HG03457 (cell line): ENCODE measurements at regions not wholly inside any gene's neighbourhood (a gene's known extent, or its start where the extent isn't known, plus 50 kb on each side); places are given as distances from the start of the nearest gene placed in this dataset.
A peak's percentile ranks its signal among the peaks of the same experiment; 100 is the strongest.

Experiments
- ATAC-seq: cut with Tn5 transposase; IDR thresholded peaks from one replicate; pipeline ENCODE4 v1.9.1; 2021; ENCODE audit warnings: moderate number of reproducible peaks; ENCODE audit not compliant: unreplicated experiment

DNA sequence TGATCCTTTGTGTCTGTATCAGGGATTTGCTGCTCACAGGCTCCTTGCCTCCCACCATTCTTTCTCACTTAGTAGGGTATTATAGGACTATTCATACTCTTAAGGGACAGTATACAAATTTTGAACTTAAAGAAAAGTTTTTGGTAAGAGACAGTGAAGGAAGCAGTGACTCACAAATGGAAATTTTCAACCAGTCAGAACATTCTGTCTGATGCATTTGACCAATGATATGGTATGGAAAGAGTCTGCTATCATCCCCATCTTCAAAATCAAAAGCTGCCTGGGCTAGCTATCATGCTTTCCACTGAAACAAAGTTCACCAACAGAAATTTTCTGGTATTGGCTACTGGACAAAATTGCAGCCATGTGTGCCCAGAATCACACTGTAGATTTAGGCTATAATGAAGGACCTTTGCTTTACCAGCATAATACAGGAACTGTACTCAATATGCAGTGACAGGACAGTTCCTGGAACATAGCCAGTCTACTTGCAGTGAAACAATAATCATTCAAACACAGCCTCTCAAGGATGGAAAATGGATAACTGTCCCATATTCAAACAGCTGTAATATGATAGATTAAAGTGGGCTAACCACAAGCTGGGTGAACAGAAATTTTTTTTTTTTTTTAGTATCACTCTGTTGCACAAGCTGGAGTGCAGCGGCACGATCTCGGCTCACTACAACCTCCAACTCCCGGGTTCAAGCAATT, 109.0 kb upstream of the ACSL4 start:
- no peak for ATAC-seq

DNA sequence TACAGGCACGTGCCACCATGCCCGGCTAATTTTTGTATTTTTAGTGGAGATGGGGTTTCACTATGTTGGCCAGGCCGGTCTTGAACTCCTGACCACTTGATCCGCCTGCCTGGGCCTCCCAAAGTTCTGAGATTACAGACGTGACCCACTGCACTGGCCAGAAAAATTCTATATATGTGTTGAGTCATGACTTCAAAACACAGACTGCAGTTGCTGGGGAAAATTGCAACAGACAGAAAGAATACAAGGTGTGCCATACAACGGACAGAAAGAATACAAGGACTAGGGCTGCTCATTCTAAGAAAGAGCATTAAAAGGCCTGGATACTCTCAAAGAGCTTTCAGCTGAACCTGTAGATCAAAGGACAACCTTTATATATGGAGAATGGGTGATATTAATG, 109.6 kb upstream of the ACSL4 start:
- ATAC-seq = no peak

DNA sequence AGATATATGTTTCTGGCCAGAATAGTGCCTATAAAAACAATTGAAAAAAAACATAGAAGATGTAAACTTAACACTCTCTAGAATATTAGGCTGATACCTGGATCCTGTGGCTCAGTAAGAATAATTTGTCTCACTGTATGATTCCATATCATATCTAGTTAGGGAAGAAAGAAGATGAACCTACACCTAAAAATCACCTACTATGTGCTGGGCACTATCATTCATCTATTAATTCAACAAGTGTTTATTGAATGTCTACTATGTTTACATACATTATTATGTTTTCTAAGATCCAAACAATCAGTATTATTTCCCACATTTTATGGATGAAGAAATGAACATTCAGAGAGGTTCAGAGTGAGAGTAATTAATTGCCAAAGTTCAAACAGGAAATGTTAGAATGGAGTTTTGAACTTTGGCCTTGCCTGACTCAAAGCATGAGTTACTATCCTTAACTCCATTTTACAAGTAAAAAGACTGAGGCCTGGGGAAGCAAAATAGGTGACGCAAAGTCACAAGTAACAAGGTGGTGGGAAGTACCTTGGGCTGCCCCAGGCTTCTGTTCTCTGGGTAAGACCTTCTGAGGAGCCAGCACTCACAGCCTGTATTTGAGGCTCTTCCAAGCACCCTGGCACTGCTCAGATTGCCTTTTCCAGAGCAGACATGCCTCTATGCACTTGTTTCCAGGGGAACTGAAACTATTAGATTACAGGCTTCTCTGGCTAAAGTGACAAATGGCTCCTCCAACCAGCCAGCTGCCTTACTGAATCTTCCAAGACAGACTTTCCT, 111.1 kb upstream of the ACSL4 start:
- peak; percentile 47 for ATAC-seq

DNA sequence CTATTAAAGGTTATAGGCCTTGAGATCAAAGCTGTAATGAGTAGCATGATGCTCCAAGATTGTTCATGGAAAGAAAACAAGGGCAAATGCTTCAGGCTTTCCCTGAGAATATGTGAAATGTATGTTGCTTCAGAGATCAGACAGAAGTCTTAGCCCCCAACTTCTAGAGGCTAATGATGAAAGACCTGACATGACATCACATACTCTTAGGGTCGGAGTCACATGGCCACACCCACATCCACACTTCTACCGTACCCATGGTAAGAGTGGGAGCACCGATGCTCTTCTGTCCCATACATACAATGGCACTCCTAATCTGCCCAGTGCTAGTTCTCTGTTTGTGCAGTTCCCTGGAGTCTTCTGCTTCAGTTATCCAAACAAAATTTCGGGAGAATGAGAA, 111.9 kb upstream of the ACSL4 start:
- ATAC-seq = no peak

DNA sequence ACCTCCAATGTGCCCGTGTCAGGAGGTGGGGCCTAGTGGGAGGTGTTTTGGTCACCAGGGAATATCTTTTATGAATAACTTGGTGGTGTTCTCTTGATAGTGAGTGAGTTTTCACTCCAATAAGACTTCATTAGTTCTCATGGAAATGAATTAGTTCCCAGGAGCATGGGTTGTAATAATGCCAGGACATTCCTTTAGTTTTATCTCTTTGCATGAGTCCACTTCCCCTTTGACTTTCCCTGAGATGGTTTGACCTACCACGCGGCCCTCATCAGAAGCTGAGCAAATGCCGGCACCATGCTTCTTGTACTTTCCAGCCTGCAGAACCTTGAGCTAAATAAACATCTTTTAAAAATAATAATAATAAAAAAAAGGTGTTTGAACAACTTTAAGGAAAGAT, 112.9 kb upstream of the ACSL4 start:
- ATAC-seq = no peak

DNA sequence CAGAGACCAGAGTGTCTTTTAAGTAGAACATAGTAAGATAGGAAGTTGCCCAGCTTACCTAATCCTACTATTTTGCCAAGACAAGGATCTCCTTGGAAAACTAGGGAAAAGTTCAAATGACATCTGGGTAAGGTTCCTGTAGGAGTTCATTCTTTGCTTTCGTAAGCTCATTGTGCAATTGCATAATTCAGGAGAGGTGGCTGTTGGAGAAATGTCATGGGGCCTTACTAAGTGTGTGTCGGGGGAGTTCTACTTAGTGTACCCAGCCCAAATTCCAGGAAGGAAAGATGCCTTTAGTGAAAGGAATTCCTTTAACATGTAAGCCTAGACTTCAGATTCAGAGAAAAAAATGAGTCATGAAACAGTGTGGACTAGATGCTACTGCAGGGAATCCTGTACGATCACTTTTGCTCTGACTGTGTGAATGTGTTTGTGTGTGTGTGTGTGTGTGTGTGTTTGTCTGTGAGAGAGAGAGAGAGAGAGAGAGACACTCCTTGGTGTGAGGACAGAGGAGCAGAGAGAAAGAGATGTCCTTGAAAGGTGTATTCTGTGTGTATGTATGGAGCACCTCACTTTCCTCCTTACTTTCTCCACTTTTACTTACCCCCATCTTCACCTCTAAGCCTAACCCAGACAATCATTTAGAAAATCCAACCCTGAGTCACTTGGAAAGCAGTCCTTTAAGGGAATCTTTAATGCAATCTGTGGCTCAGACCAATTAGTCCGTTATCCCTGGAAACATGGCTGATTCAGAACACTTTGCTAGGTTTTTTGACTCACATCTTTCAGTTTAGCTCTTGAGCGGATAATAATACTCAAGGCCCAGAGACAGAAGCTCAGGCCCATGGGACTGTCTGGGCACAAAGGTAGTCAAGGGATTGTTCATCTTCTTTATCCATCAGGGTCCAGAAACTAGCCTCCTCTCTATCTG, 114.5 kb upstream of the ACSL4 start:
- ATAC-seq = no peak

DNA sequence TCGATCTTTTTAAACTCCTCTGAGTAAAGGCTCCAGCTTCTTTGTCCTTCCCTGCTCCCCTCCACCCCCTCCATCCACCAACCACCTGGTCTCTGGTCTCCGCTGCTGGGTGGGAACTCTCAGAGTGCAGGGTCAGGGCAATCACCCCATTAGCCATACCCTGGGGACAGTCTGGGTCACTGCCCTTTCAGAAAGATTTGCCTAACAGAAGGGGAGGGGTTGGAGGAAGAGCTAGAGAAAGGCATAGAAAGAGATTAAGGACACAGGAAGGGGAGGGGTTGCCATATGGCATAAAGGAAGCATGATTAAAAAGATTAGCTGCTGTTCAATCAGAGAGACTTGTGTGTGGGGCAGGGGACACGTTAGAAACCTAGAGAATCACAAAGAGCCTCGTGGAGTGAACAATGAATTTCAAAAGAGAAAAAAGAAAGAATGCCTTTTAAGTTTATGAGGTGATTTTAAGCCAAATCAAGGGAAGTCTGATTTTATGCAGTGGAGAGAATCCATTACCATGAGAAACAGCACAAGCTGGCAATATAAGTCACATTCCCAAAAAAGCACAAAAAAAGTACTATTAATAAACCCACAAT, 115.5 kb upstream of the ACSL4 start:
- peak; percentile 75 for ATAC-seq

DNA sequence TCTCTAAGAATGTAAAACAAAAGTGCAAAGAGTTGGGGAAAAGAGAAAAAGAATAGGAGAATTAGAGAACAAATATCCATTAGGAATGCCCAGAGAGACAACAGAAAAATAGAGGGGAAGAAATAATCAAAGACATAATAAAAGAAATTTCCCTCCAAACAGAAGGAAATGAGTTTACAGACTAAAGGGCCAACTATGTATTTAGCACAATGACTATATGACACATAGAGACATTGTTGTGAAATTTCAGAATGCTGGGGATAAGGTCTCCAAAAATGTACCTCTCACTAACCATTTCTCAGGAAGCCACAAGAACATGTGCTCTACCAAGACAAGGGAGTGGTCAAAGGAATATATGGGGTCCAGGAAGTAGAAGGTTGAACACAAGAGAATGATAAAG, 121.0 kb upstream of the ACSL4 start:
- no peak for ATAC-seq

DNA sequence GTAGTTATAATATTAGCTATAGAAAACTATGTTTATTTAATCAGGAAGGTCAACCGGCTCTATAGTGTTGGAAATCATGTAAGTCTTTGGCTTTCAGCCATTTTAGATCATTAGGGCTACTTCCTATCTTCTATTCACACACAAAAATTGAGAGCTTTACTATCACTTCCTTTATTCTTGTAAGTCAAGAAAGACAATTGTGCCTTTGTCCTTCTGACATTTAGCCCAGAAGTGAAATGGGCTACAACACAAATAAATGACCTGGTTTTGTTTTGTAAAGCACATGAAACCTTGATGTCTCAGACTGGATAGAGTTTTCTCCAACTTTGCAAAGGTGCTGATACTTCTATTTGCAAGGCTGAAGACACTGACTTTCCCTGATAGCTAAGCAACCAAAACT, 122.4 kb upstream of the ACSL4 start:
- ATAC-seq = no peak

DNA sequence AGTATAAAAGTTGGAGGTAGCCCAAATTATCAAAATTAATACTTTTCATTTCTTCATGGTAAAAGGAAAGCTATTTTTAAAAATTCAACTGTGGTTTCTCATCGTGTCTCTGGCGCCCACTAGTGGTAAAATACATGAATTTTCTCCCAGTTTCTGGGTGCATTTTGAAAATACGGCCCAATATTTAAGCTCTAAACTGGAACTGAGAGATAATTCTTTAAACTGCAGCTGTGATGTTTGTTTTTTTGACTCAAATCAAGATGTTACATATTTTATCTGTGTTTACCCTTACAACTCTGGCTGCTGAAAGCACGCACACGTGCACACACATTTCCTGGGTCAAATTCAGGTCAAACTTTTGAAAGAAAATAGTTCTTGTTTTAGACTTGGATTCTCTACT, 123.9 kb upstream of the ACSL4 start:
- no peak for ATAC-seq

DNA sequence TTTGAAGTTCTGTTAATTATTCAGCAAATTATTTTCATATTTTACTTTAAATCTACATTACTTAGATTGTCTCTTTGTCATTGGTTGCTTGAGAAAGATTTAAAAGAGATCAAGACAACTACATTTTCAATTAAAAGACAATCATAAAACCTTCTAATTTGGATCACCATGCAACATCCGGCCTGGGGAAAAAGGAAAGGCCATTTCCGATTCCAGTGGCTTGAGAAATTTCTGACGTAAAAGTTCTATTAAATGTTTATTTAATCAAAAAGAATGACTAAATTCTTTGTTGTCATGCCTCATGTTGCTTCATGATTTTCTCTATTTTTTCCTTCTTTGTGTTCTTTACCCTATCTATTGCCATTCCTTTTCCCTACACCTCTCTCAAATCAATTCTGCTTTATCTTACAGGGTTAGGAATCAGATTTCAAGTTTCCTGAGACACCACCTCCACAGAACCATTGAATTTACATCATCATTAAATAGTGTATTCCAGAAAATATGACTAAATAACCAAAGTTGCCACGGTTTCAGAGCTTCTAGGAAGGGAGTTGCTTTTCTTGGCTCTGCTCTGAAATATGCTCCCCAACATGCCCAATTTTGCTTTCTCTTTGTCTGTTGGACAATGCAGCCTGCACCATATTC, 124.6 kb upstream of the ACSL4 start:
- ATAC-seq = no peak

DNA sequence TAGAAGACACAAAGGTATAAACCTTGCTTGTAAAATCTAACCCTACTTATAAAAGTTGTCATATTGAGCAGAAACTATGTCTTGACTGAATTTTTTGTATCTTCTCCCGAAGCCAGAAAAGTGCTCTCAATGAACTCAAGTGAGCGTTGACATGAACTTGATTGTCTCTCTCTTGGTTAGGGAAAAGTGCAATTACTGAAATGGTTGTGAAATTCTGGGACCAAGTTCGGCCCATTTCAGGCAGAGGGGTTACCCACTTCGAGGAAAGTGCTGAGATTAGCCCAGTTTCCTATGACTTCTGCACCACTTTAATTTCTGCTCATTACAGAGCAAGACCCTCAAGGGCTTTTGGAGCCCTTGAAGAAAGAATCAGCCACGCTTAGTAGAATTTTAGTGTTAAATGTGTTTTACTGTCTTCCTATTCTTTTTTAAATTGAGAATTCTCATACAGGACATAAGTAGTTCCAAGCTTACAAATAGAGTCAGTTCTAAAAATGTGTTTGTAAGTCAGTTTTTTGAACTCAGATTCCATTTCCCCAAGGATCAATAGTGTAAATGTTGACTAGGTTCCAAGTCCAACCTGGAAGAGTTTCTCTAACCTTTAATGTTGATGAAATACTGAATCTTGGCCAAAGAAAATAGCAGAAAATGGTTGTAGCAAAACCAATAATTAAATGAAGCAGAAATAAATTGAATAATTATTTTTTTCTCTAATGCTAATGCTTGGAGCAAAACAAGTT, 125.7 kb upstream of the ACSL4 start:
- no peak for ATAC-seq

DNA sequence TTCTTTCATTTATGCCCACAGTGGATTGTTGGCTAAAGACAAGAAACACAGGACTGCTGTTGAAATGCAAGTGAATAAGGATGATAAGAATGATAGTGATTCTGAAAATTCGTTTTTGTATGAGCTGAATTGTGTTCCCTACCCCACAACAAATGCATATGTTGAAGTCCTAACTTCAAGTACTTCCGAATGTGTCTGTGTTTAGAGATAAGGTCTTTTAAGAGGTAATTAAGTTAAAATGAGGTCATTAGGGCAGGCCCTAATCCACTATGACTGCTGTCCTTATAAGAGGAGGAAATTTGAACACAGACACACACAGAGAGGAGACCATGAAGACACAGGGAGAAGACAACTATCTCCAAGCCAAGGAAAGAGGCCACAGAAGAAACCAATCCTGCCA, 126.6 kb upstream of the ACSL4 start:
- no peak for ATAC-seq

DNA sequence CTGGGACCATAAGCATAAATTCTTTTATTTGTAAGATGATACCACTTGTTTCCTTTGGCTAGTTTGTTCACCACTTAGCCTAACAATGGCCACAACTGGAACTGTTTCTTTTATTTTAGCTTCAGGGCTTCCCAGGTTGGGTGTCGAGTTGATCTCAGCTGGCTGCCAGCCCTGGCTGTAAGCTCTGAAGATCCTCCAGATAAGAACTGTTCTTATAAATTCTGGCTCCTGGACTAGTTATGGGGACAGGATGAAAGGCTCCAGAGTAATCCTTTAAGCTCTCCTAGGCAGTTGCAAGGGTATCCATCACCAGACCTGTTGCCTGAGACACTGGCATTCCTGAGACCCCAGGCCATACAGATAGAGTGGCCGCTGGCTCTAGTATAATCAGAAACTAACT, 129.4 kb upstream of the ACSL4 start:
- no peak for ATAC-seq

DNA sequence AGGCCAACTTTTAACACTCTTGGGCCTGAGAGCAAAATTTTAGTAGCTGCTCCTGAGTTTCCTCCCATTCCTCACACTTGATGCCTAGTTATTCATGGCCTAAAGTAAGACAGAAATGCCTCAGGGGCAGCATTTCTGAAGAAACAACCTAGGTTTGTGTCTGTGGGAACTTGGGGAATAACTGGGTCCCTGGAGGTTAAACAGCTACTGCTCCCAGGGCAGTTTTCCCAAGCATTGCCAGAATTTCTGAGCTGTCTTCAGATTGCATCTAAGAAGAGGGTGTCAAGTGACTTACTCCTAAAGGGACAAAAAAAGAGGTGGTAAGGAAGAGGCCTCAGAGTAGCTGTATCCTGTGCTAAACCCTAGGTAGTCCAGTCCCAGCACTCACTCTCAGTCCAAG, 130.8 kb upstream of the ACSL4 start:
- ATAC-seq = no peak

DNA sequence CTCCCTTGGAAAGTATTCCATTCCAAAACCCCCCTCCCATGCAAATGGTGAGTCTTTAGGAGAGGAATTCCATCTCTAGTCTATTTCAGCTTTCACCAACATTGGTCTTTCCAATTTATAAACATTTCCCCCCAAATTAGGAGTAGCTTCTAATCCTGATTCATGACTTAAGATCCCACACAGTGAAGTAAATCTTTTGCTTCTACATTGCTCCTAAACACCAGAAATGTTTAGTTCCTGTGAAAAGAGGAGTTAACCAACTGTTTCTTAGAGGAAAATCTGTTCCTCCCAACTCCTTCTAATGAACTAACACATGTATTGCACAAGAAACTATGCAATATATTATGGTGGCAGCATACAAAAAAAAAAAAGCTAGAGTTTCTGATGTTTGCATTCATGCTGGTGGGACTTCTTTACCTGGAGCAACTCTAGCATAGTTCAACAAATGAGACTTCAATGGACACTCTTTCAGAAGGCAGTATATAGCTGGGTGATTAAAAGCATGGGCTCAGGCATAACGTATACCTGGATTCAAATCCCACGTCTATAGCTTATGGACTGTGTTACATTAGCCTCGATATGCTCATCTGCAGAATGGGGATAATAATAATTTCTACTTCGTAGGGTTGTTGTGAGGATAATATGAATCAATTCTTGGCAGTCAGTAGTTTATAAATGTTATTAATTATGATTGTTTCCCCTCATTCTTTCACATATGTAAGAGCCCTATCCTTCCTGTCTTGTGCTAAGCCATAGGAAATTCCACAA, 131.6 kb upstream of the TMEM164 start:
- no peak for ATAC-seq

DNA sequence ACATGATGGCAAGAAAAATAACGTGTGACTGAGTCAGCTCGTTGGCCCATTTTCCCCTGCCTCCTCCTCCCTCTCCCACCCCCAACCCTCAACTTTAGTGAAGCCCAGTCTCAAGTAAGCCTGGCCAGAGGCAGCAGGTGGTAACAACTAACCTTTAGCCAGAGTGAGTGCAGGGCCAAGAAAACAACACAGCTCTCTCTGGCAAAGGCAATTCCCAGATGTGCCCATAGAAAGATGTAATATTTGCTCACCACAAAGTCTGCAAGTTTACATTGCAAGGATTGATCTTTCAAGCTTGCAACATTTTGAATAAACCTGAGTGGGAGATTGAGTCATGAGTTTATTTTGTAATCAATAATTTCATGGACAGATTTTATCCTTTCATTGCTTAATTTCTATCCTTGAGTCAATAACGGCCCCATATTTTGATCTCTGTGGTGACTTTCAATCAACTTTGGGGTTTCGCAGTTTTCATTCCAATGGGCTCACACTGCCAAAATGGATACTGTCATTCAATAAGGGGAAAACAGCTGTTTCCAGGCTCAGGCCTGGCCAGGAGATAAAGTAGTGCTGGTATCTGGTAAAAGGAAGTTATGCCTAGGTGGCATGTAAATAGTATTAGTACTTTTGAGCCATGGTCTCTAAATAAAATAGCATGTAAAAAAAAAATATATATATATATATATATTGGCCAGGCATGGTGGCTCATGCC, 130.7 kb upstream of the TMEM164 start:
- no peak for ATAC-seq

DNA sequence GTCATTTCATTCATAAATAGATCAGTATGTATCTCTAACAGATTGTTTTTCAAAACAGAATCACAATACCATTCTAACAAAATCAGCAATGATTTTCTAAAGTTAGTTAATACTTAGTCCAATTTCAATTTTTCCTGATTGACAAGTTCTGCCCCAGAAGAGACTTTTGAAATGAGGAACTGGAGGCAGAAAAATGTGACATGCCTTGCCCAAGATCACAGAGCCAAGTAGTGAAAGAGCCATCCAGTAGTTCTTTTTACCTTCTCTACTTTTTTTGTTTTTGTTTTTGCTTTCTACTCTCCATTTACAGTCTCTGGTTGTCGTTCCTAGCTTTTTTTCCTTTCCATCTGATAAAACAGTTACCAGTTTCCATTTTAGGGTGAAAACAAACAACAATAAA, 129.3 kb upstream of the TMEM164 start:
- no peak for ATAC-seq

DNA sequence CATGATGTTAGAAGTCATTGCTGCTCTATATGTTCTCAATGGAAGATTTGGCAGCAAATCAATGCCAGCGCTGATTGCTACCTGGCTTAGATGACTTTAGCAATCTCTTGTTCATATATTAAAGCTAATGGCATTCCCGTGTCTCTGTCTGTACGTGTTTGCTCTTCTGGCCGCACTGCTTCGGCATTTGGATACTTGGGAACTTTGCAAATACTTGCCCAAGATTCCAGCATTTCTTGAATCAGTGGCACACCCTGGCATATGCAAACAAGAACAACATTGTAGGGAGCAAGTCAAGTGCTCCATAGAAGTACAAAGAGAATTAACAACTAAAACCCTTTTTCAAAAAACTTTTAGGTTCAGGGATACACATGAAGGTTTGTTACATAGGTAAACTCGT, 128.9 kb upstream of the TMEM164 start:
- ATAC-seq = no peak
